GM15510 (cell line): ENCODE measurements at regions not wholly inside any gene's neighbourhood (a gene's known extent, or its start where the extent isn't known, plus 50 kb on each side); places are given as distances from the start of the nearest gene placed in this dataset.

Experiments
- POLR2A ChIP-seq: IDR thresholded peaks from 3 replicates; pipeline ENCODE4 v1.6.1; 2011; ENCODE audit warnings: borderline replicate concordance; ENCODE audit not compliant: insufficient read length; ENCODE audit errors: extremely low read depth

GRCh38 chr6:167737205-167737830 lies 89.4 kb upstream of the AFDN start:
- TF ChIP-seq POLR2A, result no peak

DNA sequence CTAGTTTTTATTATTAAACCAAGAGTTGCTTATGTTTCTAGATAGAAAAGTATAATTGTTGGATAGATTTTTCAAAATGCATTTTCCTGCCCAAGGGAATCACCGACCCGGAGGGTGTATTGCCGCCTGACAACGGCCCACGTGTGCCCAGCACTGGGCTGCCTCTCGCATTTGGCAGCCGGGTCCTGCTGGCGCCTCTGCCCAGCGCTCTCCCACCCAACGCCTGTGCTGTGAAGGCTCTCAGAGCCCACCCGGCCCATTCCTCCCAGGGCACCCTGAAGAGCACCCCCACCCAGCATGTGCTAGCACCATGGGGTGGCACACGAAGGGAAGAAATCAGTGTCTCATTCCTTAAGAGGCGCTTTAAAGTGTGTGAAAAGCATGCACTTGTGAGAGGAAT lies 88.3 kb upstream of the AFDN start:
- no peak for TF ChIP-seq POLR2A

DNA sequence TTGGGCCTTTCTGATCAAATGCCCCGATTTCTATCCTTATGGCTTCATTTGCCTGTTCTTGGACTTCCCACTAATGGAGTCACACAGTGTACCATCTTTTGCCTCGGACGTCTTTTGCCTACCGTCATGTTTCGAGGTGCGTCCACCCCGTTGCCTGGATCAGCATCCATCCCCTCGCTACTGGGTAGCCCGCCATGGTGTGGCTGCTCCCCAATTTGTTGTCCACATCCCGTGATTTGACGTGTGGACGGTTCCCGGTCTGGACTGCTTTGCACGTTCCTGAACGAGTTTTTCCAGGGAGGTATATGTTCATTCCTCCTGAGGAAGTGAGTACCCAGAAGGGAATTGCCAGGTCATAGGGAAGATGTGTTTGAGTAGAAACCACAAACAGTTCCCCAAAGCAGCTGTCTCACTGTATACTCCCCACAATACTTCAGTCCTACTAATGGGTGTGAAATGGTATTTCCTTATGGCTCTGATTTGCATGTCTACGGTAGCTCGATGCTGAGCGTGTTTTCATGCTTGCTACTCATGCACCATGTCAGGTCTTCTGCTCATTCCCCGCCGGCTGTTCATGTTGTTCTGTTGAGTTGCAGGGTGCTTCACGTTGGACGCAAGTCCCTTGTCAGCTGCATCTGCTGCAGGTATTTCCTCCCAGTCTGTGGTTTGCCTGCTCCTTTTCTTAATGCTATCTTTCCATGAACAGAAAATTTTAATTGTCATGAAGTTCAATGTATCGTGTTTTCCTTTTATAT lies 86.8 kb upstream of the AFDN start:
- no peak for TF ChIP-seq POLR2A

GRCh38 chr6:167742719-167743303 lies 83.9 kb upstream of the AFDN start:
- no peak for TF ChIP-seq POLR2A

DNA sequence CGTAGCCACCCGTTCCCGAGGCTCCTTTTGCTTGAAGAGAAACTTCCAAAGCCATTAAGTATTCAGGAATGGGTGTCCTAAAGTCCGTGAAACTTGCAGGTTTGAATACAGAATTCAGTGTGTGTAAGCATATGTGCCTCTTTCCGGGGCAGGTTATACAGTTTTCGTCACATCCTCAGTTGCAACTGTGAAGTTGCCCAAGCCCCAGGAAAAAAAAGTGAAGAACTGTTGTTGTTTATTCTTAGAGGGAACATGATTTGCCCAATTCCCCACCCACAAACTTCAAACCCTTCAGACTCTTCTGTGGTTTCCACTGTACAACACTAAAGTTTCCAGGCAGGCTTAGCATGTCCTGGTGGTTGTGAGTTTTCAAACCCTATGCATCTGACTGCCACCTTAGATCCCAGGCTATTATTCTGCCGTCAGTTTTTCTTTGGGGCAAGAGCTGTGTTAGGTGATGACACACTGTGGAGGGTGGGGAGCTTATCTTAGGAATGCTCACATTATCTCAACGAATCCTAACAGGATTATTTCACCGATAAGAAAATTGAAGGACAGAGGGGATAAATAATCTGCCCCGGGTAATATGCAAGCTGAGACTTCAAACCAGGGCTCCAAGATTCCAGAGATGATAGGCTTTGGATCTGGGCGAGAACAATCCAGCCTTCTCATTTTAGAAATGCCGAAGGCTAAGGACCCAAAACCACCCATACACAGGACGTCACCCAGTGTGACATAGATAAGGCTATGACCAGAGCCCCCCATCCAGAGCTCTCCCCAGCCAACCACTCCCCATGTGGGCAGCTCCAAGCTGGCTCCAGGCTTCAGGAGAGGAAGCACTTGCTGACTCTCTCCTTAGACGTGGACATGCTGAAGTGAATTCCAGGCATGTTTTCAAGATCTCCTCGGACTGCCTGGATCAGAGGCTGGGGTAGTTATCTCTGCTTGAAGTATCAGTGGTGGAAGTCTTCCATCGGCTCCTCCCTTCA lies 81.7 kb upstream of the AFDN start:
- TF ChIP-seq POLR2A, result no peak

DNA sequence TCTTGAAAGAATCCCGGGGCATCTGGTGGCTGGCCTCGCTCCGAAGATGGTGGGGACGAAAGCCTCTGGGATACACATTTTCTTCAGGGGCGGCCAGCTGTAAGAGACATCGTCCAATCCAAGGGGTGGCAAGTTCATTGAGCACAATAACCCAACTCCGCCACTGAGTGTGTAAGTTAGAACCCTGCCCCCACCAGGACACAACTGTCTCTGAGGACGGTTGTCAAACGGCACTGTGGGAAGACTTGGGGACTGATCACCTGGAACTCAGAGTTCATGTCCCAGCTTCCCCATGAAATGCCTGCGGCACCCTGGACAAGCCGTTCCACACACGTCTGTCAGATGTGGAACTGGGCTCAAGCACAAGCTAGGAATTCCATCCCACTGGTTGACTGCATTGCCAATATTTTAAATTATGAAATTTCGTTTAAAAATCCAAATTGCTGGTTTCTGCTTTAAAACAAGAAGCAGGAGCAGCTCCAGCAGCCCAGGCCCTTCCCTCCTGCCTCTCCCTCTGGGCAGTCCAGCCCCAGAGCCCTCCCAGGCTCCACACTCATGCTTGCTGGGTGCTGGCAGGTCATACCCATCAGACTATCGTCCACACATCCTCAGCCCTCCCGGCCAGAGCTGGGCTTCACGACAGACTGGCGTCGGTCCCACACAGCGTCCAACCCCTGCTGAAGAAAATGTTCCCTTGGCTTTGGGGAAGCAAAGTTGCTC lies 80.9 kb upstream of the AFDN start:
- TF ChIP-seq POLR2A, result no peak

GRCh38 chr6:167746390-167746907 lies 80.3 kb upstream of the AFDN start:
- TF ChIP-seq POLR2A, result no peak

- no peak for TF ChIP-seq POLR2A
Measured at GRCh38 chr6:167746975-167747374, 79.7 kb upstream of the AFDN start.

DNA sequence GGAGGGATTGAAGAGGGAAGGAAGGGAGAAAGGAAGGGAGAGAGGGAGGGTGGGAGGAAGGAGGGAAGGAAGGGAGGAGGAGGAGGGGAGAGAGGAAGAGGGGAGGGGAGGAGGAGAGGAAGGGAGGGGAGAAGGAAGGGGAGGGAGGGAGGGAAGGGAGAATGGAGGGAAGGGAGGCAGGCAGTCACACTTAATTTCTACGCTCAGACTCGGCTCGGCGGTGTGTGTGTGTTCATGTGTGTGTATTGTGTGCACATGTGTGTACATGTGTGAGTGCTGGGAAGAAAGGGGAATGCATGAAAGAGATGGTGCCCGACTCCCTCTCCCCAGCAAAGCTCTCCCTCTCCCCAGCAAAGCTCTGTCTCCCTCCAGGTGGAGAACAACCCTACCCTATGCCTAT lies 79.1 kb upstream of the AFDN start:
- no peak for TF ChIP-seq POLR2A

GRCh38 chr6:167748046-167748445 lies 78.7 kb upstream of the AFDN start:
- TF ChIP-seq POLR2A, result no peak

- no peak for TF ChIP-seq POLR2A
Measured at GRCh38 chr6:167748458-167749379, 78.0 kb upstream of the AFDN start.

- TF ChIP-seq POLR2A, result no peak
Measured at GRCh38 chr6:167750956-167751358, 75.8 kb upstream of the AFDN start.

GRCh38 chr6:167751579-167752115 lies 75.1 kb upstream of the AFDN start:
- no peak for TF ChIP-seq POLR2A
